ENCODE measurements at regions not wholly inside any gene's neighbourhood (a gene's known extent, or its start where the extent isn't known, plus 50 kb on each side); places are given as distances from the start of the nearest gene placed in this dataset.

GRCh38 chr6:74971633-74972032, 234.2 kb downstream of the COL12A1 start:
- TF ChIP-seq CTCF (IDR thresholded peaks at IDR 0.05; ENCODE audit: low read length) (no peak), EZH2 (IDR thresholded peaks at IDR 0.05; ENCODE audit: borderline replicate concordance, low read length) (no peak)
